ENCODE measurements at regions not wholly inside any gene's neighbourhood (a gene's known extent, or its start where the extent isn't known, plus 50 kb on each side); places are given as distances from the start of the nearest gene placed in this dataset.

DNA sequence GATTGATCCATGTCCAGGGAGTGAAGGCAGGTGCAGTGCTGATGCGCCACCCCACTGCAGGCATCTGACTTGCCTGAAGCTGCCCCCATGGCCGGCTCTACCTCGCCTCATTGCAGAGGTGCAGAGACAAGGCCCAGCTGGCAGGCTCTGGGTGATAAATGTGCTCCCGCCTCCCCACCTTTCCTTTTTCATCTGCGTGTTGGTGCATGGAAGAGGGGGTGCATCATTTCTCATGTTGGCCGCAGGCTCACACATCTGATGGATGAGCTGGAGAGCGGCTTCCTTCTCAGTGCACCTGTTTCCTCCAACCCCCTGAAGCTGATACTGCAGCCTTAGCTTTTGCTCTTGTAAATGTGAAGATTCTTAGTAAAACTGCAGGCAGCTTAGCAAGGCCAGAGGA, 306.0 kb upstream of the KAZN start:
- Histone ChIP-seq H3K27ac (ENCODE audit: low read depth in 1 of 2, low read length in 1 of 2) (no peak overlapping the region), H3K4me3 (no peak overlapping the region), H3K36me3 (ENCODE audit: control insufficient read depth in 4 of 4, insufficient read depth in 4 of 4, low read length in 4 of 4) (no peaks in the 10 kb centered on the region), H3K9ac (ENCODE audit: insufficient read depth in 1 of 2, low read length in 2 of 2) (no peak overlapping the region), H3K27me3 (ENCODE audit: control insufficient read depth in 3 of 3, insufficient read depth in 3 of 3, low read length in 2 of 3) (no peaks in the 10 kb centered on the region), H3K9me3 (ENCODE audit: control insufficient read depth in 4 of 4, insufficient read depth in 3 of 4, low read length in 3 of 4) (peaks cover 0 to 2% (median 0%) of the 10 kb centered on the region in 4 donors), H3K4me1 (ENCODE audit: control insufficient read depth in 5 of 5, insufficient read depth in 5 of 5, low read length in 5 of 5) (peaks cover 0 to 5% (median 0%) of the 10 kb centered on the region in 5 donors)
- DNase-seq (no peak), ATAC-seq (ENCODE audit: insufficient read depth, low FRiP score) (no peak)
- TF ChIP-seq, protein P1, sequence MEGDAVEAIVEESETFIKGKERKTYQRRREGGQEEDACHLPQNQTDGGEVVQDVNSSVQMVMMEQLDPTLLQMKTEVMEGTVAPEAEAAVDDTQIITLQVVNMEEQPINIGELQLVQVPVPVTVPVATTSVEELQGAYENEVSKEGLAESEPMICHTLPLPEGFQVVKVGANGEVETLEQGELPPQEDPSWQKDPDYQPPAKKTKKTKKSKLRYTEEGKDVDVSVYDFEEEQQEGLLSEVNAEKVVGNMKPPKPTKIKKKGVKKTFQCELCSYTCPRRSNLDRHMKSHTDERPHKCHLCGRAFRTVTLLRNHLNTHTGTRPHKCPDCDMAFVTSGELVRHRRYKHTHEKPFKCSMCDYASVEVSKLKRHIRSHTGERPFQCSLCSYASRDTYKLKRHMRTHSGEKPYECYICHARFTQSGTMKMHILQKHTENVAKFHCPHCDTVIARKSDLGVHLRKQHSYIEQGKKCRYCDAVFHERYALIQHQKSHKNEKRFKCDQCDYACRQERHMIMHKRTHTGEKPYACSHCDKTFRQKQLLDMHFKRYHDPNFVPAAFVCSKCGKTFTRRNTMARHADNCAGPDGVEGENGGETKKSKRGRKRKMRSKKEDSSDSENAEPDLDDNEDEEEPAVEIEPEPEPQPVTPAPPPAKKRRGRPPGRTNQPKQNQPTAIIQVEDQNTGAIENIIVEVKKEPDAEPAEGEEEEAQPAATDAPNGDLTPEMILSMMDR (IDR thresholded peaks at IDR 0.05; ENCODE audit: control extremely low read depth, extremely low read depth): no peak
- WGBS, 2 donors: 80 to 89% methylated on average over 7 of the region's 7 CpGs

DNA sequence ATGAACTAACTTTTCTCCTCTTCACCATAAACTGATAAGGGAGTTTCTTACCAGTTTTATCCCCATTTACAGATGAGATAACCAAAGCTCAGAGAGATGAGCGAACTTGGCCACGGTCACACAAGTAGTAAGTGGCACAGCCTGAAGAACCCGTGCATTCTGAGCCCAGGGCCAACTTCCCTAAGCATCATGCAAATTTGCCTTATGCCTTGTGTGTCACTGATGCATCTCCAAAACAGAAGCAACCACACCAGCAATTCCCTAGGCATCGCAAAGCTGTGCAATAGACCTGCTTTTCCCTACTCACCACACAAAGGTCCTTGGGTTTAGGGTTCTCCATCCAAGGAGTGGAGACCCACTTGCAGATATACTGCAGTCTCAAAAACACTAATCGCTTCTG, 304.5 kb upstream of the KAZN start:
- H3K4me3 ChIP-seq: no peak overlapping the region
- ATAC-seq (ENCODE audit: insufficient read depth, low FRiP score): no peak
- peaks cover 0 to 2% (median 0%) of the 10 kb centered on the region in 4 donors for H3K9me3 ChIP-seq (ENCODE audit: control insufficient read depth in 4 of 4, insufficient read depth in 3 of 4, low read length in 3 of 4)
- H3K9ac ChIP-seq (ENCODE audit: insufficient read depth in 1 of 2, low read length in 2 of 2): no peak overlapping the region
- no peaks in the 10 kb centered on the region for H3K36me3 ChIP-seq (ENCODE audit: control insufficient read depth in 4 of 4, insufficient read depth in 4 of 4, low read length in 4 of 4)
- TF ChIP-seq, protein P1 (IDR thresholded peaks at IDR 0.05; ENCODE audit: control extremely low read depth, extremely low read depth): no peak
- 91 to 92% methylated on average over 5 of the region's 5 CpGs for WGBS, 2 donors
- DNase-seq: no peak
- no peak overlapping the region for H3K27ac ChIP-seq (ENCODE audit: low read depth in 1 of 2, low read length in 1 of 2)
- H3K4me1 ChIP-seq (ENCODE audit: control insufficient read depth in 5 of 5, insufficient read depth in 5 of 5, low read length in 5 of 5): peaks cover 0 to 5% (median 0%) of the 10 kb centered on the region in 5 donors
- no peaks in the 10 kb centered on the region for H3K27me3 ChIP-seq (ENCODE audit: control insufficient read depth in 3 of 3, insufficient read depth in 3 of 3, low read length in 2 of 3)

DNA sequence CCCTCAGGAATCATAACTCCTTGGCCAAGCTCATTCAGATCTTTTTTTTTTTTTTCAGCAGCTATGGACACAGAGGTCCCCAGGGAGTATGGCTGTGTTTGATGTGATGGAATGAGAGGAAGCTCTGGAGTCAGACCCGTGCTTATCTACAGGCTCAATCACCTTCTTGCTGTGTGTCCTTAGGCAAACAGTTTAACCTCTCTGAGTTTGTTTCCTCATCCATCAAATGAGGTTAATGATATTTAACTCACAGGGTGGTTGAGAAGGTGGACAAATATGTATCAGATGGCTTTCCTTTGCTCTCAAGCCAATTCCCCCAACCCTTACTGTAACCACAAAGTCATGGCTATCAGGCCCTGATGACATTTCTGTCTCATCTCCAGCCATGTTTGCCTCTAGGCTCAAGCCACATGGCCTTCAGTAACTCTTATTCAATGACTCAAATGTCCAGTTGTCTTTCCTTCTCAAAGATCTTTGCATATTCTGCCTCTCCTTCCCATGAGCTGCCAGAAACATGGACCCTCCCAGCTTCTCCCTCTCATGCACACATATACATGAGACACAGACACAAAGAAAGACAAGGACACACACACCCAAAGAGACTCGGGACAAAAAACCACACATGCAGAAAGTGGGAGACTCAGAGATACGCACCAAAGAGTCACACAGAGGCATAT, 303.5 kb upstream of the KAZN start:
- TF ChIP-seq, protein P1 (IDR thresholded peaks at IDR 0.05; ENCODE audit: control extremely low read depth, extremely low read depth): no peak
- Histone ChIP-seq H3K4me1 (ENCODE audit: control insufficient read depth in 5 of 5, insufficient read depth in 5 of 5, low read length in 5 of 5) (peaks cover 0 to 5% (median 0%) of the 10 kb centered on the region in 5 donors), H3K9ac (ENCODE audit: insufficient read depth in 1 of 2, low read length in 2 of 2) (no peak overlapping the region), H3K36me3 (ENCODE audit: control insufficient read depth in 4 of 4, insufficient read depth in 4 of 4, low read length in 4 of 4) (no peaks in the 10 kb centered on the region), H3K27ac (ENCODE audit: low read depth in 1 of 2, low read length in 1 of 2) (no peak overlapping the region), H3K27me3 (ENCODE audit: control insufficient read depth in 3 of 3, insufficient read depth in 3 of 3, low read length in 2 of 3) (no peaks in the 10 kb centered on the region), H3K4me3 (no peak overlapping the region), H3K9me3 (ENCODE audit: control insufficient read depth in 4 of 4, insufficient read depth in 3 of 4, low read length in 3 of 4) (peaks cover 0 to 2% (median 0%) of the 10 kb centered on the region in 4 donors)
- ATAC-seq (ENCODE audit: insufficient read depth, low FRiP score) (no peak), DNase-seq (no peak)
- 76 to 83% methylated on average over 3 of the region's 3 CpGs for WGBS, 2 donors

DNA sequence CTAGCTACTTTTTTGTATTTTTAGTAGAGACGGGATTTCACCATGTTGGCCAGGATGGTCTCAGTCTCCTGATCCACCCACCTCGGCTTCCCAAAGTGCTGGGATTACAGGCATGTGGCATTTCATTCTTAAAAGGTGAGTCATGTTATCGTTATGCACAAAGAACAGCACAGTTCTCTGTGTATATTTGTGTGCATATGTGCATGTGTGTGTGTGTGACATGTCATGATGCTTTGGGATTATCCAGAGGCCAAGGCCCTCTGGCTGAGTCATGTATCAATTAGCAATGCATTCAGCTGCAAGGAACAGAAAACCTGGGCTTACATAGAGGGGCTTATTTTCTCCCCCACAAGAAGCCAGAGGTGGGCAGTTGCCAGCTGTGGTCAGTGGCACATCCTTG, 301.7 kb upstream of the KAZN start:
- 82 to 89% methylated on average over 3 of the region's 3 CpGs for WGBS, 2 donors
- Histone ChIP-seq H3K27ac (ENCODE audit: low read depth in 1 of 2, low read length in 1 of 2) (no peak overlapping the region), H3K27me3 (ENCODE audit: control insufficient read depth in 3 of 3, insufficient read depth in 3 of 3, low read length in 2 of 3) (no peaks in the 10 kb centered on the region), H3K36me3 (ENCODE audit: control insufficient read depth in 4 of 4, insufficient read depth in 4 of 4, low read length in 4 of 4) (no peaks in the 10 kb centered on the region), H3K4me3 (no peak overlapping the region), H3K9me3 (ENCODE audit: control insufficient read depth in 4 of 4, insufficient read depth in 3 of 4, low read length in 3 of 4) (no peaks in the 10 kb centered on the region), H3K4me1 (ENCODE audit: control insufficient read depth in 5 of 5, insufficient read depth in 5 of 5, low read length in 5 of 5) (peaks cover 0 to 13% (median 0%) of the 10 kb centered on the region in 5 donors), H3K9ac (ENCODE audit: insufficient read depth in 1 of 2, low read length in 2 of 2) (no peak overlapping the region)
- ATAC-seq (ENCODE audit: insufficient read depth, low FRiP score) (no peak), DNase-seq (no peak)
- TF ChIP-seq, protein P1 (IDR thresholded peaks at IDR 0.05; ENCODE audit: control extremely low read depth, extremely low read depth): no peak
